WTC11 (cell line): ENCODE measurements at regions not wholly inside any gene's neighbourhood (a gene's known extent, or its start where the extent isn't known, plus 50 kb on each side); places are given as distances from the start of the nearest gene placed in this dataset.

Experiments
- ATAC-seq: fragments of 200-7000 bp; cut with Tn5 transposase; 2 replicates; pipeline ENCODE4 v1.10.0; 2021; ENCODE audit warnings: mild to moderate bottlenecking, moderate library complexity
- CTCF ChIA-PET: fragments of 300-600 bp; sonication (Branson Sonifier 250); formaldehyde crosslinking; loops from one replicate; lab custom pipeline; 2021; ENCODE audit warnings: antibody characterized with exemption; lab: Charles Lee
- POLR2A ChIA-PET: fragments of 350-600 bp; sonication (Branson Sonifier 250); formaldehyde crosslinking; loops from one replicate; lab custom pipeline; 2021; ENCODE audit warnings: antibody characterized with exemption; lab: Charles Lee
- DNase-seq: peaks from one replicate; pipeline ENCODE4 v3.0.0; 2021; ENCODE audit warnings: low spot score
- H3K27ac Mint-ChIP-seq: 2 replicates; pipeline ENCODE4 v1.8.0; 2021; ENCODE audit warnings: mixed read lengths
- H3K27me3 Mint-ChIP-seq: 2 replicates; pipeline ENCODE4 v1.8.0; 2021; ENCODE audit warnings: low read depth, mild to moderate bottlenecking, moderate library complexity, mixed read lengths
- H3K36me3 Mint-ChIP-seq: 2 replicates; pipeline ENCODE4 v1.8.0; 2021; ENCODE audit warnings: mixed read lengths
- H3K4me1 Mint-ChIP-seq: 2 replicates; pipeline ENCODE4 v1.8.0; 2022; ENCODE audit warnings: mixed read lengths
- H3K4me3 Mint-ChIP-seq: 2 replicates; pipeline ENCODE4 v1.8.0; 2021; ENCODE audit warnings: mild to moderate bottlenecking, moderate library complexity, mixed read lengths
- H3K9me3 Mint-ChIP-seq: 2 replicates; pipeline ENCODE4 v1.8.0; 2021; ENCODE audit warnings: mixed read lengths
- AFF4 ChIP-seq: sonication (generic); formaldehyde crosslinking; IDR thresholded peaks from 2 replicates; pipeline ENCODE4 v1.8.1; 2023; ENCODE audit warnings: mild to moderate bottlenecking, missing genetic modification reagents, borderline replicate concordance
- ATF2 ChIP-seq: sonication (generic); formaldehyde crosslinking; IDR thresholded peaks from 2 replicates; pipeline ENCODE4 v1.8.1; 2022; ENCODE audit warnings: low read depth, missing genetic modification reagents, borderline replicate concordance
- CREB1 ChIP-seq: sonication (generic); formaldehyde crosslinking; IDR thresholded peaks from 2 replicates; pipeline ENCODE4 v1.8.0; 2023; ENCODE audit warnings: mild to moderate bottlenecking, missing genetic modification reagents
- ERG ChIP-seq: fragments of 250-450 bp; sonication (Bioruptor Pico); IDR thresholded peaks from 2 replicates; pipeline ENCODE4 v1.8.0; 2021; ENCODE audit warnings: mild to moderate bottlenecking
- GRHL2 ChIP-seq: fragments of 250-450 bp; sonication (Bioruptor Pico); IDR thresholded peaks from 2 replicates; pipeline ENCODE4 v1.8.0; 2022; ENCODE audit warnings: mild to moderate bottlenecking, moderate library complexity; ENCODE audit not compliant: insufficient replicate concordance, severe bottlenecking
- IRF1 ChIP-seq: sonication (generic); formaldehyde crosslinking; IDR thresholded peaks from 2 replicates; pipeline ENCODE4 v1.8.0; 2023; ENCODE audit warnings: missing genetic modification reagents
- JUN ChIP-seq: sonication (generic); formaldehyde crosslinking; IDR thresholded peaks from 2 replicates; pipeline ENCODE4 v1.8.0; 2023; ENCODE audit warnings: mild to moderate bottlenecking, missing genetic modification reagents
- MLX ChIP-seq: sonication (generic); formaldehyde crosslinking; IDR thresholded peaks from 2 replicates; pipeline ENCODE4 v1.8.1; 2023; ENCODE audit warnings: mild to moderate bottlenecking, missing genetic modification reagents, moderate library complexity
- MYBL2 ChIP-seq: sonication (generic); formaldehyde crosslinking; IDR thresholded peaks from 2 replicates; pipeline ENCODE4 v1.8.1; 2023; ENCODE audit warnings: mild to moderate bottlenecking, moderate library complexity, missing genetic modification reagents
- PRDM15 ChIP-seq: sonication (generic); formaldehyde crosslinking; IDR thresholded peaks from 2 replicates; pipeline ENCODE4 v1.8.0; 2022; ENCODE audit warnings: missing genetic modification reagents
- SOX15 ChIP-seq: fragments of 250-450 bp; sonication (Bioruptor Pico); IDR thresholded peaks from 2 replicates; pipeline ENCODE4 v1.9.0; 2021; ENCODE audit warnings: mild to moderate bottlenecking
- ZBTB43 ChIP-seq: sonication (generic); formaldehyde crosslinking; IDR thresholded peaks from 2 replicates; pipeline ENCODE4 v1.8.1; 2023; ENCODE audit warnings: mild to moderate bottlenecking, missing genetic modification reagents
- ZNF425 ChIP-seq: fragments of 250-450 bp; sonication (Bioruptor Pico); conservative IDR thresholded peaks from 2 replicates; pipeline ENCODE4 v1.9.0; 2021; ENCODE audit warnings: mild to moderate bottlenecking

- TF ChIP-seq ATF2 (CRISPR knock-in tag) = no peak
- TF ChIP-seq MYBL2 (CRISPR knock-in tag) = no peak
These were observed 298.4 kb downstream of the ALDH8A1 start (continued) for GRCh38 chr6:134651519-134651918.

GRCh38 chr6:134647861-134648260, 302.0 kb downstream of the ALDH8A1 start:
- no peak for DNase-seq

GRCh38 chr6:134642819-134643218, 307.1 kb downstream of the ALDH8A1 start:
- Mint-ChIP-seq H3K4me1 (peaks cover 7% of the 10 kb centered on the region), H3K27me3 (no peaks in the 10 kb centered on the region), H3K9me3 (peaks cover 3% of the 10 kb centered on the region)
- DNase-seq = no peak
- POLR2A ChIA-PET = no interaction called here
- CTCF ChIA-PET = interaction anchor here (1.6 to 2.8 kb wide), 2 partner anchors 13 to 298 kb away, joined by 3 to 8 read pairs; no protein-coding TSS in a partner anchor
- TF ChIP-seq MLX (no peak), ZBTB43 (CRISPR knock-in tag) (no peak), JUN (no peak), IRF1 (CRISPR knock-in tag) (no peak), GRHL2 (CRISPR knock-in tag) (no peak), ZNF425 (CRISPR knock-in tag) (no peak), ATF2 (CRISPR knock-in tag) (no peak), ERG (no peak), AFF4 (no peak), CREB1 (CRISPR knock-in tag) (no peak), SOX15 (CRISPR knock-in tag) (no peak), PRDM15 (CRISPR knock-in tag) (no peak)
- TF ChIP-seq, all 79 proteins: peak for 0
- Mint-ChIP-seq H3K27ac (no peak overlapping the region), H3K36me3 (no peaks in the 10 kb centered on the region), H3K4me3 (no peak overlapping the region)
- no peak for ATAC-seq

More at GRCh38 chr6:134647861-134648260, 302.0 kb downstream of the ALDH8A1 start:
- no peak for TF ChIP-seq CREB1 (CRISPR knock-in tag)
- Mint-ChIP-seq H3K36me3 (no peaks in the 10 kb centered on the region), H3K4me1 (no peaks in the 10 kb centered on the region), H3K4me3 (no peak overlapping the region), H3K27ac (no peak overlapping the region), H3K9me3 (peaks cover 3% of the 10 kb centered on the region), H3K27me3 (no peaks in the 10 kb centered on the region)
- ATAC-seq = no peak
- ChIA-PET POLR2A (no interaction called here), CTCF (no interaction called here)
